Mononuclear cell (primary cell): ENCODE measurements at regions not wholly inside any gene's neighbourhood (a gene's known extent, or its start where the extent isn't known, plus 50 kb on each side); places are given as distances from the start of the nearest gene placed in this dataset.

Source experiments
- H3K27me3 ChIP-seq: 2 replicates; pipeline ENCODE4 v1.6.0; 2011; ENCODE audit warnings: low read length, control low read depth; ENCODE audit not compliant: insufficient read depth
- H3K4me1 ChIP-seq: 2 replicates; pipeline ENCODE4 v1.5.1; 2011; ENCODE audit warnings: mild to moderate bottlenecking, low read length, control low read depth; ENCODE audit not compliant: insufficient read depth
- H3K4me3 ChIP-seq: 2 replicates; pipeline ENCODE4 v1.5.1; 2011; ENCODE audit warnings: mild to moderate bottlenecking, low read length, moderate library complexity
- H3K9me3 ChIP-seq: 2 replicates; pipeline ENCODE4 v1.5.1; 2011; ENCODE audit warnings: low read depth, mild to moderate bottlenecking, control low read depth, low read length

- H3K4me1 ChIP-seq: peaks cover 2% of the 10 kb centered on the region
- H3K4me3 ChIP-seq: no peak overlapping the region
- H3K9me3 ChIP-seq: no peaks in the 10 kb centered on the region
- peaks cover 6% of the 10 kb centered on the region for H3K27me3 ChIP-seq
Observed at GRCh38 chr21:35619184-35619583, 441.1 kb downstream of the SETD4 start.

GRCh38 chr21:35617491-35617890 is 442.8 kb downstream of the SETD4 start:
- peaks cover 3% of the 10 kb centered on the region for H3K4me1 ChIP-seq
- peaks cover 3% of the 10 kb centered on the region for H3K27me3 ChIP-seq
- no peak overlapping the region for H3K4me3 ChIP-seq
- H3K9me3 ChIP-seq: no peaks in the 10 kb centered on the region

GRCh38 chr21:35616090-35616489 is 444.2 kb downstream of the SETD4 start:
- no peak overlapping the region for H3K4me3 ChIP-seq
- peaks cover 3% of the 10 kb centered on the region for H3K4me1 ChIP-seq
- no peaks in the 10 kb centered on the region for H3K9me3 ChIP-seq
- H3K27me3 ChIP-seq: peaks cover 3% of the 10 kb centered on the region

GRCh38 chr21:35615325-35615724 is 445.0 kb downstream of the SETD4 start:
- Histone ChIP-seq H3K4me1 (peaks cover 3% of the 10 kb centered on the region), H3K27me3 (peaks cover 3% of the 10 kb centered on the region), H3K9me3 (no peaks in the 10 kb centered on the region), H3K4me3 (no peak overlapping the region)

- Histone ChIP-seq H3K9me3 (no peaks in the 10 kb centered on the region), H3K27me3 (peaks cover 3% of the 10 kb centered on the region), H3K4me1 (peaks cover 3% of the 10 kb centered on the region), H3K4me3 (no peak overlapping the region)
Observed at GRCh38 chr21:35614396-35614921, 445.9 kb downstream of the SETD4 start.

- peaks cover 3% of the 10 kb centered on the region for H3K4me1 ChIP-seq
- H3K9me3 ChIP-seq: no peaks in the 10 kb centered on the region
- no peak overlapping the region for H3K4me3 ChIP-seq
- H3K27me3 ChIP-seq: no peaks in the 10 kb centered on the region
Observed at GRCh38 chr21:35611708-35612132, 448.6 kb downstream of the SETD4 start.

- no peak overlapping the region for H3K4me3 ChIP-seq
- peaks cover 2% of the 10 kb centered on the region for H3K4me1 ChIP-seq
- no peaks in the 10 kb centered on the region for H3K27me3 ChIP-seq
- no peaks in the 10 kb centered on the region for H3K9me3 ChIP-seq
Observed at GRCh38 chr21:35609263-35609662, 451.1 kb downstream of the SETD4 start.

DNA sequence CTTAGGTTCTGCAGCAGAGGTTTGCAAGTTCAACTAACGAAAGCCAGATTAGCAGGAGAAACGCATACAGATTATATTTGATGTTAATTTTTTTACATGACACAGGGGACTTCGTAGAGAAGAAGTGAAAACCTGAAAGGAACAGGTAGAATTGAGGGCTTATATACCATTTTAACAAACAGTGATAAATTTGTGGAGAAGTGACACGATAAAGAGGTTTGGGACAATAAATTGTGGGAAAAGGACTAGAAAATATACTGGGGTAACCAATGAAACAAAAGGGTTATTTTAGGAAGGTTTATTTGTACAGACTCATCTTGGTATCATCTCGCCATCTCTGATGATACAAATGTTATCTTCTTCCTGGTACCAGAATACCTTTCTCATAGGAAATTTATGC is 452.9 kb downstream of the SETD4 start:
- no peak overlapping the region for H3K4me3 ChIP-seq
- no peaks in the 10 kb centered on the region for H3K27me3 ChIP-seq
- no peaks in the 10 kb centered on the region for H3K4me1 ChIP-seq
- no peaks in the 10 kb centered on the region for H3K9me3 ChIP-seq

- Histone ChIP-seq H3K4me1 (no peaks in the 10 kb centered on the region), H3K9me3 (no peaks in the 10 kb centered on the region), H3K27me3 (no peaks in the 10 kb centered on the region), H3K4me3 (no peak overlapping the region)
Observed at GRCh38 chr21:35606578-35606977, 453.7 kb downstream of the SETD4 start.

DNA sequence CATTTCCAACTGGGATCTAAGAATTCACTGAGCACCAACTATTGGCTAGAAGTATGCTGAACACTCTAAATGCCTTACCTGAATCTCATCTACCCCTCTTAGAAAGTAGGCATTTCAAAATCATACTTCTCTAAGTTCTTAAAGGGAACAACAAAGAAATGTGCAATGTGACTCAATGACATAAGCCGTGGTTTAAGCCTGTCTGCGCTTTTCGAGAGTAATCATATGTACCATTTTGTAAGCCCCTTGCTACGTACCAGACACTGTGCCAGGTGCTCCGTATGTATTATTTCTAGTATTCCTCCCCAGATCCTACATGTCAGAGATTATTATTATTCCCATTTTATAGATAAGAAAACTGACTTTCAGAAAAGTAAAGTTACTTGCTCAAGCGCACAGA is 454.2 kb downstream of the SETD4 start:
- Histone ChIP-seq H3K4me1 (no peaks in the 10 kb centered on the region), H3K27me3 (no peaks in the 10 kb centered on the region), H3K4me3 (no peak overlapping the region)

GRCh38 chr21:35603494-35603893 is 456.8 kb downstream of the SETD4 start:
- no peaks in the 10 kb centered on the region for H3K27me3 ChIP-seq

More for the DNA sequence above, 454.2 kb downstream of the SETD4 start:
- H3K9me3 ChIP-seq: no peaks in the 10 kb centered on the region

DNA sequence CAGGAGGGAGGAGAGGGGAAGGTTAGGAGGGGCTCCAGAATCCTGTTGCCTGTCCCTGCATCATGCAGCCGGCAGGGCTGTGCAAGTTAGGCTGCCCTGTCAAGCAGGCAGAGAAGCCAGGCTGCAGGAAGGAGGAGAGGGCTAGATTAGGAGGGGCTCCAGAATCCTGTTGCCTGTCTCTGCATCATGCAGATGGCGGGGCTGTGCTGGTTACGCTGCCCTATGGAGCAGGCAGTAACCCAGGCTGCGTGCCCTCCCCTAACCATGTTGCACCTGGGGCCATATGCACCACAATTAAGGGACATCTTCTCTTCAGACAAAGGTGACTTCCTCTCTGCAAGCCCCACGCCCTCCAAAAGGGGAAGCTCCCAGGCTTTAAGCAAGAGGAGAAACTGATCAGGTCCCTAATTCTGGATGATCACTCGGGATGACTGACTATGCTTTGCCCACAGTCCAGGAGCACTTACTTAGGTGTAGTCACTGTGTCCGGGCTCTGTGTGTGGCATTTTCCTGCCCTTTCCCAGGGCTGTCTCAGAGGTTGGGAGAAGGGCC is 457.4 kb downstream of the SETD4 start:
- Histone ChIP-seq H3K27me3 (no peaks in the 10 kb centered on the region), H3K4me1 (no peaks in the 10 kb centered on the region), H3K4me3 (no peak overlapping the region), H3K9me3 (no peaks in the 10 kb centered on the region)

More at GRCh38 chr21:35603494-35603893, 456.8 kb downstream of the SETD4 start:
- H3K9me3 ChIP-seq: no peaks in the 10 kb centered on the region
- H3K4me1 ChIP-seq: no peaks in the 10 kb centered on the region
- H3K4me3 ChIP-seq: no peak overlapping the region

GRCh38 chr21:35601211-35601610 is 459.1 kb downstream of the SETD4 start:
- no peak overlapping the region for H3K4me3 ChIP-seq
- H3K9me3 ChIP-seq: no peaks in the 10 kb centered on the region
- H3K4me1 ChIP-seq: no peaks in the 10 kb centered on the region
- H3K27me3 ChIP-seq: no peaks in the 10 kb centered on the region

- Histone ChIP-seq H3K4me1 (no peaks in the 10 kb centered on the region), H3K27me3 (no peaks in the 10 kb centered on the region), H3K9me3 (no peaks in the 10 kb centered on the region), H3K4me3 (no peak overlapping the region)
Observed at GRCh38 chr21:35599164-35599563, 461.2 kb downstream of the SETD4 start.

DNA sequence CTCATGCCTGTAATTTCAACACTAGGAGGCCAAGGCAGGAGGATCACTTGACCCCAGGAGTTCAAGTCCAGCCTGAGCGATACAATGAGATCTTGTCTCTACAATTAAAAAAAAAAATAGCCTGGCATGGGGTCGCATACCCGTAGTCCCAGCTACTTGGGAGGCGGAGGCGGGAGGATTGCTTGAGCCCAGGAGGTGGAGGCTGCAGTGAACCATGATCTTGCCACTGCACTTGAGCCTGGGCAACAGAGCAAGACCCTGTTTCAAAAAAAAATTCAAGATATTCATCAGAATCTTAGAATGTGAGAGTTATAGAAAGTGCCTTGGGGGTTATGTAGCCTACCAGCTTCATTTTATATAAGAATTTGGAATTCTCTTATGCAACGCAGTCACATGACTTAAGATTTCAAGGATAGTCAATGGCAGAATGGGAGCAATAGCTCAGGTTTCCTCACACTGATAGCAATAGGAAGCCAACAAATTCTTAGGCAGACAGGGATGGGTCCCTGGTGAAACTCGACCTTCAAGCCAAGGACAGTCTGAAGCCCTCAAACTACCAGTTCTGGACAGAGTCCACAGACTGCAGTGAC is 462.5 kb downstream of the SETD4 start:
- no peaks in the 10 kb centered on the region for H3K4me1 ChIP-seq
- H3K9me3 ChIP-seq: no peaks in the 10 kb centered on the region

GRCh38 chr21:35594905-35595304 is 465.4 kb downstream of the SETD4 start:
- no peaks in the 10 kb centered on the region for H3K4me1 ChIP-seq
- H3K4me3 ChIP-seq: no peak overlapping the region
- H3K27me3 ChIP-seq: no peaks in the 10 kb centered on the region
- H3K9me3 ChIP-seq: no peaks in the 10 kb centered on the region

More for the DNA sequence above, 462.5 kb downstream of the SETD4 start:
- Histone ChIP-seq H3K4me3 (no peak overlapping the region), H3K27me3 (no peaks in the 10 kb centered on the region)
